CD4-positive, alpha-beta memory T cell (primary cell): ENCODE measurements at regions not wholly inside any gene's neighbourhood (a gene's known extent, or its start where the extent isn't known, plus 50 kb on each side); places are given as distances from the start of the nearest gene placed in this dataset.
A peak's percentile ranks its signal among the peaks of the same experiment; 100 is the strongest.

Experiments used
- CTCF ChIA-PET: fragments of 350-600 bp; sonication (Branson Sonifier 250); formaldehyde crosslinking; loops from one replicate; lab custom pipeline; 2021; ENCODE audit warnings: inconsistent platforms; ENCODE audit not compliant: partially characterized antibody; lab: Charles Lee
- POLR2A ChIA-PET: fragments of 350-600 bp; sonication (Branson Sonifier 250); formaldehyde crosslinking; loops from one replicate; lab custom pipeline; 2021; ENCODE audit not compliant: partially characterized antibody; lab: Charles Lee
- DNase-seq, 5 donors: peaks; one replicate each; pipeline versions ENCODE4 v3.0.0 to v3.0.0-alpha.2; 2020 to 2022; ENCODE audit warnings: mixed read lengths in 1 of 5
- H3K27ac ChIP-seq: one replicate; pipeline ENCODE4 v1.7.0; 2013; ENCODE audit warnings: low read depth, low read length
- H3K27me3 ChIP-seq: 2 replicates; pipeline ENCODE4 v1.7.0; 2013; ENCODE audit warnings: mild to moderate bottlenecking, low read length, moderate library complexity; ENCODE audit not compliant: insufficient read depth
- H3K36me3 ChIP-seq: 2 replicates; pipeline ENCODE4 v1.7.0; 2013; ENCODE audit warnings: mild to moderate bottlenecking, low read length, moderate library complexity; ENCODE audit not compliant: insufficient read depth
- H3K4me1 ChIP-seq: 2 replicates; pipeline ENCODE4 v1.7.0; 2013; ENCODE audit warnings: mild to moderate bottlenecking, low read length, moderate library complexity; ENCODE audit not compliant: insufficient read depth
- H3K4me3 ChIP-seq, 2 donors: one replicate each; pipeline ENCODE4 v1.7.0; 2013; ENCODE audit warnings: low read length in 2 of 2, mild to moderate bottlenecking in 1 of 2
- H3K9me3 ChIP-seq, 2 donors: one replicate each; pipeline ENCODE4 v1.7.0; 2013; ENCODE audit warnings: low read length in 2 of 2, control low read depth in 1 of 2; ENCODE audit not compliant: control insufficient read depth in 1 of 2
- H3K27ac Mint-ChIP-seq, 7 donors: one replicate each; pipeline ENCODE4 v1.8.0; 2020 to 2021; ENCODE audit warnings: mixed read lengths in 7 of 7, mild to moderate bottlenecking in 6 of 7, inconsistent platforms in 3 of 7, moderate library complexity in 3 of 7
- H3K27me3 Mint-ChIP-seq, 2 donors: one replicate each; pipeline ENCODE4 v1.8.0; 2020 to 2021; ENCODE audit warnings: mixed read lengths in 2 of 2
- H3K36me3 Mint-ChIP-seq, 2 donors: one replicate each; pipeline ENCODE4 v1.8.0; 2020 to 2021; ENCODE audit warnings: mixed read lengths in 2 of 2, inconsistent platforms in 1 of 2, mild to moderate bottlenecking in 1 of 2
- H3K4me1 Mint-ChIP-seq, 4 donors: one replicate each; pipeline ENCODE4 v1.8.0; 2020 to 2021; ENCODE audit warnings: mixed read lengths in 4 of 4, mild to moderate bottlenecking in 1 of 4
- H3K4me3 Mint-ChIP-seq, 8 donors: one replicate each; pipeline ENCODE4 v1.8.0; 2020 to 2021; ENCODE audit warnings: mixed read lengths in 8 of 8, mild to moderate bottlenecking in 7 of 8, moderate library complexity in 6 of 8, inconsistent platforms in 3 of 8
- H3K9me3 Mint-ChIP-seq, 8 donors: one replicate each; pipeline ENCODE4 v1.8.0; 2020 to 2021; ENCODE audit warnings: mixed read lengths in 8 of 8, mild to moderate bottlenecking in 5 of 8, inconsistent platforms in 3 of 8, moderate library complexity in 1 of 8
- intact Hi-C: fragments of 100-400 bp; cut with micrococcal nuclease; formaldehyde crosslinking; loops from one replicate; pipeline ENCODE4 v1.15.1; 2023

DNA sequence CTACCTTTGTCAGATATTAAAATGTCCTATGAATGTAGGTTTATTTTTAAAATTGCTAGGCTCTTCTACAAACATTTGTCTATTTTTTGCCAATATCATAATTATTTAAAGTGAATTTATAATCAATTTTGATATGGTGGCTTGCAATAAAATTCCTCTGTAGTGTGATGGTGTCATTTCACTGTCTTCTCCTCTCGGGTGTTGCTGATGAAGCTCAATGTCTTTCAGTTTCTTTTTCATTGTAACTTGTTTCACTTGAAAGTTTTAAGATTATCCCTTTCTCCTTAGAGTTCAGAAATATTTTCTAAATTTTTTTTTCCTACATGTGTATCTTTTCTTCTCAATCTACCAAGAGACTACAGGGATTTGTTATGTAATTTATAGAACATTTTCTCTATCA lies 267.1 kb upstream of the EDNRB start:
- Histone ChIP-seq H3K36me3 (no peaks in the 10 kb centered on the region), H3K27ac (no peak overlapping the region), H3K4me3 (no peak overlapping the region), H3K9me3 (no peaks in the 10 kb centered on the region), H3K4me1 (no peaks in the 10 kb centered on the region), H3K27me3 (no peaks in the 10 kb centered on the region)
- no peak for DNase-seq
- Mint-ChIP-seq H3K27ac (no peak overlapping the region), H3K4me1 (peaks cover 0 to 3% (median under 1%) of the 10 kb centered on the region in 4 donors), H3K9me3 (peaks cover 0 to 3% (median 0%) of the 10 kb centered on the region in 8 donors), H3K36me3 (no peaks in the 10 kb centered on the region), H3K27me3 (peaks cover 0 to 2% of the 10 kb centered on the region in 2 donors), H3K4me3 (no peak overlapping the region)
- intact Hi-C loops = no loop called here
- ChIA-PET POLR2A (no interaction called here), CTCF (no interaction called here)

DNA sequence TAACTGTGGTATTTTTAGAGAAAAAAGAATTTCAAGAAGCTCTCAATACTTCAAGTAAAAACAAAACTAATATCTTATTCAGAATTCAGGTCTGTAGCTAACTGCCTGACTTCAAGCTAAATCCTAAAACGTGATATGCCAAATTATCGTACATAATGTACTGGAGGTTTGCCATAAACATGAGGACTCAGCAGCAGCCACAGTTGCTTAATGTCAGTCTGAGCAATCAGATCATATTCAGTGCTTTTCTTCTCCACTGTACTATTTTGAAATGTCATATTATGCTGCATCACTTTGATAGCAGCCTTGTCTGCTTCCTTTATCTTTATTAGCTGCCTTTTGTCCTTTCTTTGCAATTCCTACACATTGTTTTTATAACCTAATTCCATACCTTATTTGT lies 265.1 kb upstream of the EDNRB start:
- Mint-ChIP-seq H3K4me3 (no peak overlapping the region), H3K27ac (no peak overlapping the region), H3K27me3 (peaks cover 0 to 2% of the 10 kb centered on the region in 2 donors), H3K36me3 (no peaks in the 10 kb centered on the region), H3K9me3 (peaks cover 0 to 7% (median 0%) of the 10 kb centered on the region in 8 donors), H3K4me1 (peaks cover 0 to 3% (median under 1%) of the 10 kb centered on the region in 4 donors)
- Histone ChIP-seq H3K27ac (no peak overlapping the region), H3K4me1 (no peaks in the 10 kb centered on the region), H3K9me3 (no peaks in the 10 kb centered on the region), H3K36me3 (no peaks in the 10 kb centered on the region), H3K4me3 (no peak overlapping the region), H3K27me3 (no peaks in the 10 kb centered on the region)
- DNase-seq = no peak
- intact Hi-C loops = no loop called here
- ChIA-PET POLR2A (no interaction called here), CTCF (no interaction called here)

DNA sequence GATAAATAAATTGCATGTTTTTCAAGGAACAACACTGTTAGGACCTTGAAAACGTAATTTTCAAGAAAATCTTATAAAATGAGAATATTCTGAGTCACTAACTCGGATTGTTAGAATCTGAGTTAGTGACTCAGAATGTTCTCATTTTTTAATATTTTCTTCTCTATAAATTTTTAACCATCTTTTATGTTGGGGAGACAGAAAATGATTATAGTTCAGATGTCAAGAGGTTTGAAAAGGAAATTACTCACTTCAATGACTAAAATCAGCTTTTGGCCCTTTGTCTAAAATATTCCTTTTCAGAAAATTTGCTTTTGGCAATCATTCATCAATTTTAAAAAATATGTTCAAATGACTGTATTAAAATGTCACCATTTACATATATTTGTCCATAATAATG lies 264.2 kb upstream of the EDNRB start:
- ChIA-PET POLR2A (no interaction called here), CTCF (no interaction called here)
- no peak for DNase-seq
- intact Hi-C loops = no loop called here
- no peak overlapping the region for H3K4me3 ChIP-seq
- H3K36me3 ChIP-seq = no peaks in the 10 kb centered on the region
- H3K4me1 ChIP-seq = no peaks in the 10 kb centered on the region
- Mint-ChIP-seq H3K9me3 (peaks cover 0 to 7% (median 0%) of the 10 kb centered on the region in 8 donors), H3K27ac (no peak overlapping the region), H3K27me3 (peaks cover 0 to 2% of the 10 kb centered on the region in 2 donors), H3K4me1 (peaks cover 0 to 3% (median under 1%) of the 10 kb centered on the region in 4 donors), H3K36me3 (no peaks in the 10 kb centered on the region), H3K4me3 (no peak overlapping the region)
- no peaks in the 10 kb centered on the region for H3K9me3 ChIP-seq
- H3K27me3 ChIP-seq = no peaks in the 10 kb centered on the region
- H3K27ac ChIP-seq = no peak overlapping the region

DNA sequence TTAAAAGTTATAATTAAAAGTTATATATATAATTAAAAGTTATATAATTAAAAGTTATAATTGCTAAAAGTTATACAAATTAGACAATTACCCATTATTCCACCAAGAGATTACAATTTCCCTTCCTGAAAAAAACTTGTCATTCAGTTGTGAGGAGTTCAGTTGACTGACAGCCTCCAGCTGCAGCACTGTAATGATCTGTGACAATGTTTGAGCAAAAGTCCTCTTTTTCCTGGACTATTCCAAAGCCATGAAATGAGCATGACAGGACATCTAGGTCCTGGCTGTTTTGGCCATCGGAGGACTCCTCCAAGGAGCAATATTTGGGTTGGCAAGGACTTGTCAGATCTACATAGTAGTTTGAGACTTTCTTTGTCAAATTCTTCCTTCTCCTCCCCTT lies 258.7 kb upstream of the EDNRB start:
- H3K4me3 ChIP-seq = no peak overlapping the region
- no peaks in the 10 kb centered on the region for H3K36me3 ChIP-seq
- no peaks in the 10 kb centered on the region for H3K36me3 Mint-ChIP-seq
- intact Hi-C loops = no loop called here
- no peak overlapping the region for H3K27ac Mint-ChIP-seq
- H3K9me3 Mint-ChIP-seq = peaks cover 0 to 6% (median under 1%) of the 10 kb centered on the region in 8 donors
- H3K27me3 Mint-ChIP-seq = peaks cover 0 to 2% of the 10 kb centered on the region in 2 donors
- H3K27me3 ChIP-seq = no peaks in the 10 kb centered on the region
- no peak overlapping the region for H3K27ac ChIP-seq
- peaks cover 0 to 2% (median 0%) of the 10 kb centered on the region in 4 donors for H3K4me1 Mint-ChIP-seq
- ChIA-PET POLR2A (no interaction called here), CTCF (no interaction called here)
- H3K4me1 ChIP-seq = no peaks in the 10 kb centered on the region
- H3K9me3 ChIP-seq = no peaks in the 10 kb centered on the region
- DNase-seq = no peak
- H3K4me3 Mint-ChIP-seq = no peak overlapping the region

DNA sequence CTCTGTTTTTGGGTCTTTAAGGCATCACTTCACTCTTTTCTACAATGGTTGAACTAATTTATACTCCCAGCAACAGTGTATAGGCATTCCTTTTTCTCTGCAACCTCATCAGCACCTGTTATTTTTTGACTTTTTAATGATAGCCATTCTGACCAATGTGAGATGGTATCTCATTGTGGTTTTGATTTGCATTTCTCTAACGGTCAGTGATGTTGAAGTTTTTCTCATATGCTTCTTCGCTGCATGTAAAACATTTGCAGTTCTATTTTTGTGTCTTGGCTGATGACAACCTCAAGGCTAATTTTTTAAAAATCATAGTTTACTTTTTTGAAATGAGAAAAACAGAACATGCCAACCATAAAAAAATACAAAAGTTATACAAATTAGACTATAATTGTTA lies 258.2 kb upstream of the EDNRB start:
- Histone ChIP-seq H3K36me3 (no peaks in the 10 kb centered on the region), H3K9me3 (no peaks in the 10 kb centered on the region), H3K27ac (no peak overlapping the region), H3K4me1 (no peaks in the 10 kb centered on the region), H3K27me3 (no peaks in the 10 kb centered on the region), H3K4me3 (no peak overlapping the region)
- Mint-ChIP-seq H3K36me3 (no peaks in the 10 kb centered on the region), H3K27me3 (peaks cover 0 to under 1% of the 10 kb centered on the region in 2 donors), H3K4me3 (no peak overlapping the region), H3K4me1 (peaks cover 0 to under 1% (median 0%) of the 10 kb centered on the region in 4 donors), H3K27ac (no peak overlapping the region), H3K9me3 (peaks cover 0 to 5% (median under 1%) of the 10 kb centered on the region in 8 donors)
- no peak for DNase-seq
- POLR2A ChIA-PET = no interaction called here
- intact Hi-C loops = no loop called here
- CTCF ChIA-PET = no interaction called here

DNA sequence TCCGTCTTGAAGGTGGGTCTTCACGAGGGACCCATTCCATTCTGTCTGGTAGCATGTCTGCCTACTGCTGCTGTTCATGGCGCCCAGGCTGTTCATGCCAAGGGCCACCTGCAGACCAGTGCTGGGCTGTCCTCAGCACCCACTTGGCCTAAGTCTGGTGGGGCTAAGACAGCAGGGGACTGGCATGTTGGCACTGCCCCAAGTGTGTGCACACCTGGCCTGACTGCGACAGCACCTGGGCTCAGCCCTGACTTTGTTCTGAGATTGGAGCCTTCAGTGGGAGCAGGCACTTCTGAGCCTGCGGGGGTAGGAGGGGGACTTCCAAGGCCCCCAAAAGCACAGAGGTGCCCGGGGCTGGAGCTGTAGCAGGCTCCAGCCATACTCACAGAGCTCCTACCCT lies 250.8 kb upstream of the EDNRB start:
- no peaks in the 10 kb centered on the region for H3K9me3 ChIP-seq
- intact Hi-C loops = no loop called here
- no peak overlapping the region for H3K27ac ChIP-seq
- ChIA-PET CTCF (no interaction called here), POLR2A (no interaction called here)
- H3K4me1 ChIP-seq = no peaks in the 10 kb centered on the region
- Mint-ChIP-seq H3K4me3 (no peak overlapping the region), H3K27ac (no peak overlapping the region), H3K27me3 (peaks cover 0 to 3% of the 10 kb centered on the region in 2 donors), H3K36me3 (no peaks in the 10 kb centered on the region), H3K9me3 (peaks cover 0 to 4% (median under 1%) of the 10 kb centered on the region in 8 donors), H3K4me1 (no peaks in the 10 kb centered on the region)
- H3K27me3 ChIP-seq = no peaks in the 10 kb centered on the region
- H3K4me3 ChIP-seq = no peak overlapping the region
- no peak for DNase-seq
- H3K36me3 ChIP-seq = no peaks in the 10 kb centered on the region

DNA sequence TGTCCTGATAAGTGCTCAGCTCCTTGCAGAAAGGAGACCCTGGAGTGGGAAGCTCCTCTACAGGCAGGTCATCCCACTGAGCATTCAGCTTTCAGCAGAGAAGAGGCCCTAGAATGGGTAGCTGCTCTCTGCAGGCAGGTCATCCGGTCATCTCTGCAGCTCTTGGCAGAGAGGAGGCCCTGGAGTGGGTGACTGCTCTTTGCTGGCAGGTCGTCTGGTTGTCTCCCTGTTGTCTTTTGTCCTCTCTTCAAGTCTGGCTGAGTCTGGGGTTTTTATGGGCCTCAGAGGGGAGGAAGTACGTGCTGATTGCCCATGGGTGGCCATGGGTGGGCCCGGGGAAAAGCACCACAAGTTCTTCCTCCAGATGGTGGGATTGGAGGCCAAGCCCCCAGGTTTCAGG lies 250.3 kb upstream of the EDNRB start:
- peaks cover 0 to 3% of the 10 kb centered on the region in 2 donors for H3K27me3 Mint-ChIP-seq
- no peak overlapping the region for H3K4me3 Mint-ChIP-seq
- H3K36me3 Mint-ChIP-seq = no peaks in the 10 kb centered on the region
- ChIA-PET CTCF (no interaction called here), POLR2A (no interaction called here)
- no peaks in the 10 kb centered on the region for H3K4me1 ChIP-seq
- no peaks in the 10 kb centered on the region for H3K27me3 ChIP-seq
- intact Hi-C loops = no loop called here
- no peak overlapping the region for H3K4me3 ChIP-seq
- H3K36me3 ChIP-seq = no peaks in the 10 kb centered on the region
- H3K27ac ChIP-seq = no peak overlapping the region
- H3K9me3 Mint-ChIP-seq = peaks cover 0 to 4% (median under 1%) of the 10 kb centered on the region in 8 donors
- no peaks in the 10 kb centered on the region for H3K9me3 ChIP-seq
- H3K4me1 Mint-ChIP-seq = no peaks in the 10 kb centered on the region
- H3K27ac Mint-ChIP-seq = no peak overlapping the region
- peak in 1 of 5 donors; percentile 28 for DNase-seq

DNA sequence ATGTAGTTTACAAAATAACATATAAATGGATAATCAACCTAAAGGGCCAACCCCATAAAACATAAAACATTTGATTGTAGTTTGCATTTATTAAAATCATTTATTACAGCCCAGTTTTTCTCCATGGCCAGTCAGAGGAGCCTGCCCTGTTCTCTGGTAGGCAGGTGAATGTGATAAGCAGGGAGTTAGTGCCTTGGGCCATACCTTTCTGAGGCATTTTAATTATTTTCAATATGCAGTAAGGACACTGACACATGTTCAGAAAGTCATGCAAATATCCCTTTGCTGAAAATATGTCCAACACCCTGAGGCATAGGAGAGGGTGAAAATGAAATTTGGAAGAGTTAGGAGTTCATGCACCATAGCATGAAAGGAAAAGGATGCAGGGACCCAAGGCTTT lies 242.6 kb upstream of the EDNRB start:
- H3K27me3 Mint-ChIP-seq = peaks cover 0 to 3% of the 10 kb centered on the region in 2 donors
- no peak overlapping the region for H3K4me3 ChIP-seq
- no peaks in the 10 kb centered on the region for H3K4me1 ChIP-seq
- no peaks in the 10 kb centered on the region for H3K9me3 ChIP-seq
- no peak overlapping the region for H3K4me3 Mint-ChIP-seq
- ChIA-PET CTCF (no interaction called here), POLR2A (no interaction called here)
- H3K36me3 ChIP-seq = no peaks in the 10 kb centered on the region
- peaks cover 0 to 2% (median 0%) of the 10 kb centered on the region in 8 donors for H3K9me3 Mint-ChIP-seq
- no peak for DNase-seq
- no peak overlapping the region for H3K27ac Mint-ChIP-seq
- H3K4me1 Mint-ChIP-seq = no peaks in the 10 kb centered on the region
- no peaks in the 10 kb centered on the region for H3K36me3 Mint-ChIP-seq
- H3K27me3 ChIP-seq = no peaks in the 10 kb centered on the region
- intact Hi-C loops = no loop called here
- no peak overlapping the region for H3K27ac ChIP-seq
